GM19025 (cell line): ENCODE measurements at regions not wholly inside any gene's neighbourhood (a gene's known extent, or its start where the extent isn't known, plus 50 kb on each side); places are given as distances from the start of the nearest gene placed in this dataset.
"Not testable (repeated sequence)": the region's sequence is repeated elsewhere in the genome, so short reads cannot be mapped to it uniquely, and the experiment has no call there.

ENCODE experiments used
- ATAC-seq: cut with Tn5 transposase; IDR thresholded peaks from one replicate; pipeline ENCODE4 v1.9.1; 2021; ENCODE audit warnings: mild to moderate bottlenecking, low read depth, moderate library complexity; ENCODE audit not compliant: unreplicated experiment

DNA sequence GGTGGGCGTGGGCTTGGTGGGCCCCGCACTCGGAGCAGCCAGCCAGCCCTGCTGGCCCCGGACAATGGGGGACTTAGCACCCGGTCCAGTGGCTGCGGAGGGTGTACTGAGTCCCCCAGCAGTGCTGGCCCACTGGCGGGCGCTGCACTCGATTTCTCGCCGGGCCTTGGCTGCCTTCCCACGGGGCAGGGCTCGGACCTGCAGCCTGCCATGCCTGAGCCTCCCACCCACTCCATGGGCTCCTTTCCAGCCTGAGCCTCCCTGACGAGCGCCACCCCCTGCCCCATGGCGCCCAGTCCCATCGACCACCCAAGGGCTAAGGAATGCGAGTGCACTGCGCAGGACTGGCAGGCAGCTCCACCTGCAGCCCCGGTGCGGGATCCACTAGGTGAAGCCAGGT lies 2147.6 kb downstream of the LRRC4C start:
- ATAC-seq: not testable (repeated sequence)

DNA sequence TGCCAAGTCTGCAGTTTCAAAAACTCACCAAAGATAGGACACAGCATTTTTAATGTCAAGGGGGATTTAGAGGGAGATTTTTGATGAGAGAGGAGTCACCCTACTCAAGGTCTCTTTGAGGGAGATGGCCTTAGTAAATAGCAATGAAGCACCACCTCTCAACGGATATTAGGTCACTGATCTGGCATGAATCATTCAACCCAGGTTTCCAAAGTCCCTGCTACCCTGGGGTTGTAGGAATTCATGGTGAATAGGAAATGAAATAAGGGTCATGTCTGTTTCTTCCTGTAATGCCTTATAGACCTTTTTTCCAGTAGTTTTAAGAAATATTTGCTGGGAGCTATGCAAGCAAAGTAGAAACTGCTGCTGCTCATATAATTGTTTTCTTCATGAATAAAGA lies 2154.9 kb downstream of the LRRC4C start:
- no peak for ATAC-seq

DNA sequence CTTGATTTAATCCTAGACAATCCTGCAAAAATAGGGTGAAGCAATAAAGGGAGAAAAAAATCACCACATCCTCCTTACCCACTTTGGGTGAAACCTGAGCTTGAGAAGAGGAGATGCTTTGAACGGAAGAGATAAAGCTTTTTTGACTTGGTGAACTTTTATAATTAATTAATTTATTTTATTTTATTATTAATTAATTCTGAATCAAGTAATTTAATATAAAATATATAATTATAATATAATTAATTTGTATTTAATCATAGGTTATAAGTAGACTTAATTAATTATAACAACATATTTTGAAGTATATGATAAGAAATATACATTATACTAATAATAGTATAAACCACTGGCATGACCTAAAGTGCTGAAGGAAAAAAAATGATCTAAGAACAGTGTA lies 2164.8 kb downstream of the LRRC4C start:
- ATAC-seq: no peak

- no peak for ATAC-seq
Measured at GRCh38 chr11:39288011-39288410, 2171.4 kb downstream of the LRRC4C start.

GRCh38 chr11:39268176-39268690 lies 2191.2 kb downstream of the LRRC4C start:
- no peak for ATAC-seq

GRCh38 chr11:39255648-39256047 lies 2203.8 kb downstream of the LRRC4C start:
- no peak for ATAC-seq

DNA sequence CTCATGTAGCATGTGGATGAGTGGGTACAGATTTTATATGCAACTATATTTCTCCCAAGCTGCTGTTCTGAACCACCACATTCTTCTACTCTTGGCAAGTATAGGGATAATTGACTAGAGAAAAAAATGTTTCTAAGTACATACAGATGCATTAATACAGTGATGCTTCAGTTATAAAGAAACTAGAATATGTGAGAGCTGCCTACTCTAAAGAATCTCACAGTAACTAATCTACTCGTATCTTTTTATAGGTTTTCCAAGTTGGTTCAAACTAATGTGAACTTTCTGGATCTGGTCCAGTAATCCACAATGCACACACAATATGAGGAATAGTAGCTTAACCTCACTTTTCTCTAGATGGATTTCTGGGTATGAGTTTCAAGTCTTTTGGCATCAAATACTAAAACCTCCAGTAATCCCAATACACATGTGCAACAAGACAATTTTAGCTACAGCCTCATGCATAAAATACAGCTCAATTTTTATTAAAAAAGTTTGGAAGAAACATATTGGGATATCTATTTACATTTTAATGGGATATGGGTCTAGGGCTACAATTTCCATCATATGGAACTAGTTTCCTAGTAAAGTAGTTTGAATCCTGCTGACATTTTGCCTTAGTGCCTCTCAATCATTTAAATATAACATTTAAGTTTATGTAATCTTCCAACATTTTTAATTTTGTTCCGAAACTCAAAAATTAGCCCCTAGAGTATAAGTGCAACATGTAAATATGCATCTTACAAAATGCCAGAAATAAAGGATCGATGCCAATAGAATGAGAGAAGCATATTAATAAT lies 2209.7 kb downstream of the LRRC4C start:
- ATAC-seq: no peak

DNA sequence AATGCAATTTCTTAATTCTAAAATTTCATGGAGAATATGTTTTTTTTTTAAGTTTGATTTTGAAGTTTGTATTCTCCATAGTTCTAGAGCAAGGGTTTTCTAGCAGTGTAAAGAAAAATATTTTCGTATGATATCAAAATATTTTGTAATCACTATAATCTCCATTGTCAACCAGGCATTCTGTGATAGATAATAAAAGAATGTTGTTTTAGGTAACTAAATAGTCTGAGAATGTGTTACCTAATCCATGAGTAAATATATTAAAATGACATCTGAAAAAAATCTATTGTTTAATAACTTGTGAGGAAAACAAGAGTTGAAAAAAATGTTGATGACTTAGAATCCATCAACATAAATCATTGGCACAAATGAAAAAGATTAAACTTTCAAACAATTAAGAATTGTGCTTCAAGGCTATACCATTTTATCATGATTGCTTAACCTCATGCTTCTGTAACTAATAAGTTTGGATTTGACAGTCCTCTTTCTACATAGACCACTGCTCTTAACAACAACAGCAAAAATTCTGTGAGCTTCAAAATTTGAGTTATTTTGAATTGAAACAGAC lies 2211.8 kb downstream of the LRRC4C start:
- ATAC-seq: no peak

DNA sequence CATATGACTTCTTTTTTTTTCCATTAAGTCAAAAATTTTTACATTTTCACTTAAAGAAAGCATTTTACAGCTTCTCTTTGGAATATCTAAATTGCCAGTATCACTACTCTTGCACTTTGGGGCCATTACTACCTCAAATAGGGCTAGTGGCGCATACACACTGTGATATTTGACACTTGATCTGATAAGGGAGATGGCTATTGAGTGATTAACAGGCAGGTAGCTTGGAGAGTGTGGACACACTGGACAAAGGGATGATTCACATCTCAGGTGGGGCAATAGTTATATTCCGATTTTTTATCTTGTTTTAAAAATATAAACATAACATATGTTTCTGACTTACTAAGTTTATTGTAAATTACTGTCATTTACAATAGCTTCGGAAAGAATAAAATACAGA lies 2219.9 kb downstream of the LRRC4C start:
- ATAC-seq: no peak

DNA sequence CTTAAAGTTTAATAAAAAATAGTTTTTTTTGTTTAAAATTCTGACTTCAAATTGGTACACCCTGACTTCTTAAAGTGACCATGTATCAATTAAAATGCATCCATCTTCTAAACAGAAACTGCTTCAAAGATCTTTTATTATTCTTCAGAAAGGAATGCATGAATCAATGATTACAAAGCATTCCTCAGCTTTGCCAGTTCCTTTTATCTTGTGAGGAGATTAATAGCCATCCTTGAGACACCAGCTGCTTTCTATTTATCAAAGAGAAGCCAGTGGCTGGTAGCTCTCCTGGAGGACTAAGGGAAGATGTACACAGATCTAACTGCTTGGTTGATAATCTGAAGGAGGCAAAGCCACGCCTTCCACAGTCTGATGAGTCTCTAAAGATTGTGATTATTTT lies 2222.5 kb downstream of the LRRC4C start:
- ATAC-seq: no peak

- ATAC-seq: no peak
Measured at GRCh38 chr11:39221550-39222138, 2237.8 kb downstream of the LRRC4C start.

DNA sequence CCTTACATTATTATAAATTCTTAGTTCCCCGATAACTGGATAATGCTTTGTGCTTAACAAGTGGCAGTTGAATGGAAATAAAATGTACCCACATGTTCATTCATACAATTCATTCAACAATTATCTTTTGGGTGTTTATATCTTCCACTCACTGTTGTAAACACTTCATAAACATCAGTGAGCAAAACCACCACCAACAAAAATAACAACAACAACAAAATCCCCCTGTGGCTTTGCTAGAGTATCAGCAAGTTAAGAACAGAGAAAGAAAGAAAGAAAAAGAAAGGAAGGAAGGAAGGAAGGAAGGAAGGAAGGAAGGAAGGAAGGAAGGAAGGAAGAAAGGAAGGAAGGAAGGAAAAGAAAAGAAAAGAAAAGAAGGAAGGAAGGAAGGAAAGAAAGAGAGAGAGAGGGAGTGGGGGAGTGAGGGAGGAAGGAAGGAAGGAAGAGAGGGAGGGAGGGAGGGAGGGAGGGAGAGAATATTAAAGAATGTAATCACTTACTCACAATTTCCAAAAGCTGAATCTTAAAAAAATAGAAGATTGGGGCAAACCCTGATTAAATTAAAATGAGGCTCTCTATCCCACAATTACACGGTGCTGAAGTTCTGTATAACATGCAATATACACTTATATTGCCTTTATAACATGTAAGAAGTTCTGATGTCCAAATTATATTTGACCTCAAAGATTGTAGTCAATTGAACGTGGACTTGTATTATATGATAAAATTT lies 2238.8 kb downstream of the LRRC4C start:
- ATAC-seq: no peak

- no peak for ATAC-seq
Measured at GRCh38 chr11:39220069-39220468, 2239.4 kb downstream of the LRRC4C start.

GRCh38 chr11:39209981-39210380 lies 2249.5 kb downstream of the LRRC4C start:
- no peak for ATAC-seq

GRCh38 chr11:39205236-39205995 lies 2254.0 kb downstream of the LRRC4C start:
- ATAC-seq: no peak

DNA sequence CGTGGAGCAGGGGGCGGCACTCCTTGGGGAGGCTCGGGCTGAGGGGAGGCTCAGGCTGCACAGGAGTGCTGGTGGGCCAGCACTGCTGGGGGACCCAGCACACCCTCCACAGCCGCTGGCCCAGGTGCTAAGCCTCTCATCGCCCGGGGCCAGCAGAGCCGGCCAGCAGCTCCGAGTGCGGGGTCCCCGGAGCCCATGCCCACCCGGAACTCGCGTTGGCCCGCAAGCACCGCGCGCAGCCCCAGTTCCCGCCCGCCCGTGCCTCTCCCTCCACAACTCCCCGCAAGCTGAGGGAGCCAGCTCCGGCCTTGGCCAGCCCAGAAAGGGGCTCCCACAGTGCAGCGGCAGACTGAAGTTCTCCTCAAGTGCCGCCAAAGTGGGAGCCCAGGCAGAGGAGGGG lies 2266.8 kb downstream of the LRRC4C start:
- ATAC-seq: no peak

GRCh38 chr11:39190751-39191150 lies 2268.7 kb downstream of the LRRC4C start:
- no peak for ATAC-seq

GRCh38 chr11:39177678-39178077 lies 2281.8 kb downstream of the LRRC4C start:
- ATAC-seq: no peak

GRCh38 chr11:39174965-39175364 lies 2284.5 kb downstream of the LRRC4C start:
- ATAC-seq: no peak

GRCh38 chr11:39174196-39174595 lies 2285.3 kb downstream of the LRRC4C start:
- ATAC-seq: no peak
